ENCODE measurements at regions not wholly inside any gene's neighbourhood (a gene's known extent, or its start where the extent isn't known, plus 50 kb on each side); places are given as distances from the start of the nearest gene placed in this dataset.
"Not testable (repeated sequence)": the region's sequence is repeated elsewhere in the genome, so short reads cannot be mapped to it uniquely, and the experiment has no call there.

DNA sequence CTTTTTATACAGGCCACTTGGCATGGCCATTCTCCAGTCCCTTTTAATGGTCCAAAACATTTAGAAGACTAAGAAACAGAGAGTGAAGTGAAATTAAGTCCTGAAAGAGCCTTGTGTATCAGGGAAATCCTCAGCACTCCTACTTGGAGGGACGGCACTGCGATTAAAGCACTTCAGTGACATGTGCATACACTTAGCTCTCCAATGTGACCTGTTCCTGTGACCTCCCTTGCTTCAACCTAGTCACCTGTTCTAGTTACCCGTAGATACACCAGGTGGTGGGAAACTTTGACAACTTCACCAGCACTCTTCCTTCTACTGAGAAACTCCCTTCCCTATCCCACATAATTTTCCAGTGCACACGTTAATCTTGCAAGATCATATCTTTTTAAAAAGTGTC, 51.4 kb upstream of the POMZP3 start:
- H3K4me3 ChIP-seq (ENCODE audit: low read depth, poor library complexity, severe bottlenecking); DNase-seq (ENCODE audit: low spot score in 2 of 2); intact Hi-C loops (cut with DNase I; ENCODE audit: low total_unique reads): not testable (repeated sequence)
- 83 to 89% methylated on average over 4 of the region's 4 CpGs for WGBS, 2 donors

DNA sequence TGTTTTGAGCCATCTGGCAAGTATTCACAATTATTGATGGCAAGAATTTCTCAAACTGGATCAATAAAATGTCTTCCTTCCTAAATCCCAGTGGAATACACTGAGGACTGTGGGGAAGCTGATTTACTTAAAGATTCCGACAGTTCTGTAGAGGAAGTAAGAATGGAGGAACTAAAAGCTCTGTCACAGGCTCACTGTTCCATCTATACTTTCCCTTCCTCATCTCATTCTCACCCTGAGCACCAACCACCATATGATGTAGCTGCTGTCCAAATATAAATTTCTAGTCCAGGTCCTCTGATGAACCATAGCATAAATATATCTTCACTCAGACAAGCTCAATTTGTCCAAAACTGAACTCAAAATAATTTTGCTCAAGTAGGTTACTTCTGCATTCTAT, 49.8 kb upstream of the POMZP3 start:
- WGBS, 2 donors: 81 to 88% methylated on average over 1 of the region's 1 CpG
- H3K4me3 ChIP-seq (ENCODE audit: low read depth, poor library complexity, severe bottlenecking); intact Hi-C loops (cut with DNase I; ENCODE audit: low total_unique reads); DNase-seq (ENCODE audit: low spot score in 2 of 2): not testable (repeated sequence)

Measured in lower leg skin (tissue), 3 donors.